GM12878 (cell line): ENCODE measurements at regions not wholly inside any gene's neighbourhood (a gene's known extent, or its start where the extent isn't known, plus 50 kb on each side); places are given as distances from the start of the nearest gene placed in this dataset.

Source experiments
- ATAC-seq: fragments of 200-7000 bp; cut with Tn5 transposase; 3 replicates; pipeline ENCODE4 v1.9.1; 2020; ENCODE audit warnings: mild to moderate bottlenecking, moderate library complexity
- BruUV-seq: library from RNA; stranded (reverse); fragments of 400-500 nt; replicated peaks from 2 replicates; lab custom pipeline; 2021; lab: Mats Ljungman, UMichigan
- CTCF ChIA-PET: fragments of 300-600 bp; sonication (Branson Sonifier 250); formaldehyde crosslinking; extraction: SDS; loops from one replicate; lab custom pipeline; 2021; ENCODE audit warnings: inconsistent platforms; lab: Yijun Ruan, JAX
- POLR2A ChIA-PET: fragments of 350-600 bp; formaldehyde crosslinking; extraction: SDS; loops from one replicate; lab custom pipeline; 2021; ENCODE audit warnings: inconsistent platforms; lab: Charles Lee
- RAD21 ChIA-PET: fragments of 300-600 bp; sonication (Branson Sonifier 250); formaldehyde crosslinking; loops from one replicate; lab custom pipeline; 2023; ENCODE audit warnings: antibody characterized with exemption; ENCODE audit not compliant: unreplicated experiment; lab: Charles Lee
- SMC1A ChIA-PET: fragments of 300-600 bp; sonication (Branson Sonifier 250); formaldehyde crosslinking; loops from one replicate; lab custom pipeline; 2023; ENCODE audit not compliant: unreplicated experiment, uncharacterized antibody; lab: Charles Lee
- DNase-seq: peaks from one replicate; pipeline ENCODE4 v3.0.0-alpha.2; 2011; ENCODE audit warnings: low read depth, low spot score
- FAIRE-seq: peaks from 3 replicates; lab custom pipeline; 2011; peaks lifted over from hg19 to GRCh38; lab: Jason Lieb, UNC
- H2AFZ ChIP-seq: 2 replicates; pipeline ENCODE4 v1.6.0; 2011; ENCODE audit warnings: low read depth, low read length, control low read depth; ENCODE audit not compliant: control insufficient read depth
- H3K27ac ChIP-seq: 2 replicates; pipeline ENCODE4 v1.5.1; 2011; ENCODE audit warnings: control low read depth; ENCODE audit not compliant: control insufficient read depth, insufficient read depth
- H3K27me3 ChIP-seq, 2 experiments: replicated peaks in 1 of 2; 2 replicates each; pipeline versions ENCODE4 v1.6.0 to v1.6.1; 2011; ENCODE audit warnings: low read length in 1 of 2; ENCODE audit not compliant: control insufficient read depth in 2 of 2, insufficient read depth in 2 of 2
- H3K36me3 ChIP-seq, 2 experiments: 2 replicates each; pipeline ENCODE4 v1.5.1; 2011; ENCODE audit warnings: low read length in 1 of 2; ENCODE audit not compliant: control insufficient read depth in 2 of 2, insufficient read depth in 2 of 2
- H3K4me1 ChIP-seq: 2 replicates; pipeline ENCODE4 v1.6.1; 2011; ENCODE audit warnings: mild to moderate bottlenecking, low read length, moderate library complexity, mixed read lengths; ENCODE audit not compliant: control insufficient read depth, insufficient read depth
- H3K4me2 ChIP-seq: 2 replicates; pipeline ENCODE4 v1.6.0; 2011; ENCODE audit warnings: control low read depth; ENCODE audit not compliant: control insufficient read depth, insufficient read depth
- H3K4me3 ChIP-seq: fragments of 200-600 bp; sonication (generic); 2 replicates; pipeline ENCODE4 v1.5.1; 2016
- H3K79me2 ChIP-seq: 2 replicates; pipeline ENCODE4 v1.6.0; 2011; ENCODE audit warnings: low read length; ENCODE audit not compliant: control insufficient read depth, insufficient read depth
- H3K9ac ChIP-seq: 2 replicates; pipeline ENCODE4 v1.8.0; 2011; ENCODE audit warnings: low read length, control low read depth, mixed read lengths; ENCODE audit not compliant: control insufficient read depth, insufficient read depth
- H3K9me3 ChIP-seq: replicated peaks from 3 replicates; pipeline ENCODE4 v1.5.1; 2011; ENCODE audit warnings: mild to moderate bottlenecking, low read length; ENCODE audit not compliant: control insufficient read depth, insufficient read depth
- H4K20me1 ChIP-seq: 2 replicates; pipeline ENCODE4 v1.6.0; 2011; ENCODE audit not compliant: control insufficient read depth, insufficient read depth
- FOXK2 ChIP-seq: fragments of 450-650 bp; IDR thresholded peaks from 2 replicates; pipeline ENCODE4 v1.6.1; 2017; ENCODE audit warnings: mild to moderate bottlenecking, moderate library complexity
- LARP7 ChIP-seq: fragments of 450-650 bp; IDR thresholded peaks from 2 replicates; pipeline ENCODE4 v1.6.1; 2017; ENCODE audit warnings: mild to moderate bottlenecking
- NFYA ChIP-seq: IDR thresholded peaks from 2 replicates; pipeline ENCODE4 v1.6.1; 2011; ENCODE audit warnings: low read depth, mild to moderate bottlenecking, low read length, improper control_type of control experiment, borderline replicate concordance
- NR2F1 ChIP-seq: fragments of 450-650 bp; conservative IDR thresholded peaks from 2 replicates; pipeline ENCODE4 v1.6.1; 2017; ENCODE audit warnings: mild to moderate bottlenecking
- RBBP5 ChIP-seq: fragments of 200-600 bp; sonication (generic); conservative IDR thresholded peaks from 2 replicates; pipeline ENCODE4 v1.6.1; 2016
- RUNX3 ChIP-seq: IDR thresholded peaks from 2 replicates; pipeline ENCODE4 v1.6.1; 2012; ENCODE audit warnings: low read length, inconsistent platforms
- SMC3 ChIP-seq: IDR thresholded peaks from 2 replicates; pipeline ENCODE4 v1.6.1; 2011; ENCODE audit warnings: low read length, improper control_type of control experiment, borderline replicate concordance
- SUPT20H ChIP-seq: IDR thresholded peaks from 2 replicates; pipeline ENCODE4 v1.6.1; 2011; ENCODE audit warnings: low read depth, mild to moderate bottlenecking, low read length, moderate library complexity, borderline replicate concordance; ENCODE audit not compliant: control insufficient read depth
- USF2 ChIP-seq: IDR thresholded peaks from 2 replicates; pipeline ENCODE4 v1.6.1; 2011; ENCODE audit warnings: low read depth, low read length, improper control_type of control experiment, borderline replicate concordance
- WGBS: methylation state at CpG from one replicate; pipeline ENCODE4 v1.1.6; 2016; ENCODE audit warnings: low lambda C conversion rate; ENCODE audit not compliant: insufficient replicate concordance, insufficient coverage; ENCODE audit errors: missing lambda C conversion rate; 5-methylcytosine and 5-hydroxymethylcytosine counted together
- in situ Hi-C: fragments of 300-500 bp; cut with MboI; formaldehyde crosslinking; loops from 9 replicates; pipeline ENCODE4 v1.14.3; 2018; ENCODE audit warnings: mixed read lengths
- intact Hi-C: fragments of 100-400 bp; cut with micrococcal nuclease; formaldehyde crosslinking; loops from one replicate; pipeline ENCODE4 v1.14.2; 2022; ENCODE audit not compliant: unreplicated experiment

GRCh38 chr13:50357136-50357535 lies 341.9 kb downstream of the KCNRG start:
- H3K4me2 ChIP-seq, result no peak overlapping the region
- H3K9me3 ChIP-seq, result no peaks in the 10 kb centered on the region; the same call in 1 of the 3 replicates
- ChIA-PET RAD21 (no interaction called here), SMC1A (no interaction called here), POLR2A (interaction anchor here (0.8 kb wide), 1 partner anchor 9 kb away, joined by 3 read pairs; no protein-coding TSS in a partner anchor), CTCF (no interaction called here)
- H2AFZ ChIP-seq, result no peak overlapping the region
- H3K27ac ChIP-seq, result no peak overlapping the region
- BruUV-seq, result no TSS peak
- intact Hi-C loops, result loop anchor here (5.0 kb wide), 1 partner anchor 445 kb away; no protein-coding TSS in a partner anchor
- peaks cover 2% of the 10 kb centered on the region; the same call in 1 of the 2 replicates for H4K20me1 ChIP-seq
- peaks cover 8% of the 10 kb centered on the region; the same call in 1 of the 2 replicates for H3K4me1 ChIP-seq
- peaks cover 0 to 10% of the 10 kb centered on the region in 2 experiments; a peak in 3 of 4 replicates for H3K27me3 ChIP-seq
- TF ChIP-seq NR2F1 (no peak), LARP7 (no peak), RBBP5 (no peak), USF2 (no peak), SMC3 (no peak), FOXK2 (no peak)
- H3K4me3 ChIP-seq, result no peak overlapping the region
- H3K9ac ChIP-seq, result no peak overlapping the region
- no peak for DNase-seq
- no peaks in the 10 kb centered on the region for H3K36me3 ChIP-seq
- in situ Hi-C loops, result no loop called here
- H3K79me2 ChIP-seq, result no peaks in the 10 kb centered on the region
- ATAC-seq, result no peak
- FAIRE-seq, result no peak

GRCh38 chr13:50357586-50358118 lies 342.4 kb downstream of the KCNRG start:
- Histone ChIP-seq H3K36me3 (no peaks in the 10 kb centered on the region), H3K79me2 (no peaks in the 10 kb centered on the region), H3K4me2 (no peak overlapping the region), H3K9ac (no peak overlapping the region), H2AFZ (no peak overlapping the region), H3K27ac (no peak overlapping the region), H3K9me3 (no peaks in the 10 kb centered on the region; the same call in 1 of the 3 replicates), H3K27me3 (peaks cover 0 to 10% of the 10 kb centered on the region in 2 experiments; a peak in 3 of 4 replicates), H3K4me3 (no peak overlapping the region), H3K4me1 (peaks cover 8% of the 10 kb centered on the region; the same call in 1 of the 2 replicates), H4K20me1 (peaks cover 2% of the 10 kb centered on the region; the same call in 1 of the 2 replicates)
- 72% methylated on average over 8 of the region's 9 CpGs for WGBS
- intact Hi-C loops, result loop anchor here (5.0 kb wide), 1 partner anchor 445 kb away; no protein-coding TSS in a partner anchor
- ChIA-PET CTCF (no interaction called here), RAD21 (no interaction called here), SMC1A (no interaction called here), POLR2A (interaction anchor here (0.6 to 0.8 kb wide), 2 partner anchors 9 to 214 kb away, joined by 3 read pairs; no protein-coding TSS in a partner anchor)
- no peak for FAIRE-seq
- ATAC-seq, result no peak
- no TSS peak for BruUV-seq
- in situ Hi-C loops, result no loop called here
- TF ChIP-seq RUNX3 (no peak), SUPT20H (no peak), NFYA (no peak)
- DNase-seq, result no peak
